HepG2 (cell line): ENCODE measurements at regions not wholly inside any gene's neighbourhood (a gene's known extent, or its start where the extent isn't known, plus 50 kb on each side); places are given as distances from the start of the nearest gene placed in this dataset.
"Not testable (repeated sequence)": the region's sequence is repeated elsewhere in the genome, so short reads cannot be mapped to it uniquely, and the experiment has no call there.

ENCODE experiments used
- ATAC-seq: fragments of 200-7000 bp; cut with Tn5 transposase; 3 replicates; pipeline ENCODE4 v1.9.1; 2020; ENCODE audit warnings: mild to moderate bottlenecking, moderate library complexity
- BruUV-seq: library from RNA; stranded (reverse); fragments of 400-500 nt; replicated peaks from 2 replicates; lab custom pipeline; 2021; lab: Mats Ljungman, UMichigan
- CTCF ChIA-PET: fragments of 300-600 bp; formaldehyde crosslinking; extraction: SDS; loops from one replicate; lab custom pipeline; 2021; ENCODE audit warnings: low total read pairs, inconsistent platforms, low intra/inter-chr PET ratio; lab: Yijun Ruan, JAX
- POLR2A ChIA-PET: fragments of 350-600 bp; sonication (Branson Sonifier 250); formaldehyde crosslinking; loops from one replicate; lab custom pipeline; 2020; ENCODE audit warnings: antibody characterized with exemption, inconsistent platforms; lab: Yijun Ruan, JAX
- DNase-seq: peaks from one replicate; pipeline ENCODE4 v3.0.0-alpha.2; 2015; ENCODE audit warnings: low spot score
- FAIRE-seq: peaks from 3 replicates; lab custom pipeline; 2011; peaks lifted over from hg19 to GRCh38; lab: Jason Lieb, UNC
- H2AFZ ChIP-seq: one replicate; pipeline ENCODE4 v1.6.1; 2011; ENCODE audit warnings: low read length, inconsistent platforms
- H3K27ac ChIP-seq: fragments of 300-600 bp; 3 replicates; pipeline ENCODE4 v1.8.0; 2011; ENCODE audit warnings: mixed run types, mild to moderate bottlenecking, mixed read lengths, low read length, inconsistent platforms; ENCODE audit not compliant: insufficient read depth; ENCODE audit errors: extremely low read length
- H3K27me3 ChIP-seq, 2 experiments: fragments of 200-600 bp in 1 of 2; 2 replicates in 1 of 2; 3 replicates in 1 of 2; pipeline versions ENCODE4 v1.6.0 to v1.8.0; 2011; ENCODE audit warnings: low read length in 2 of 2, mild to moderate bottlenecking in 2 of 2, moderate library complexity in 2 of 2, inconsistent platforms in 1 of 2; ENCODE audit not compliant: insufficient read depth in 2 of 2, control insufficient read depth in 1 of 2
- H3K36me3 ChIP-seq, 2 experiments: fragments of 200-600 bp in 1 of 2; replicated peaks in 1 of 2; 2 replicates in 1 of 2; 3 replicates in 1 of 2; pipeline versions ENCODE4 v1.5.1 to v1.8.0; 2011; ENCODE audit warnings: low read length in 2 of 2, inconsistent platforms in 1 of 2; ENCODE audit not compliant: insufficient read depth in 2 of 2, control insufficient read depth in 1 of 2
- H3K4me1 ChIP-seq: 2 replicates; pipeline ENCODE4 v1.5.1; 2012; ENCODE audit warnings: low read length, inconsistent platforms; ENCODE audit not compliant: insufficient read depth
- H3K4me2 ChIP-seq: 2 replicates; pipeline ENCODE4 v1.6.0; 2011; ENCODE audit warnings: low read depth, low read length, inconsistent platforms
- H3K4me3 ChIP-seq, 3 experiments: fragments of 200-600 bp in 1 of 3; sonication (generic), shearing (Covaris generic) in 1 of 3; replicated peaks in 1 of 3; 2 replicates each; pipeline ENCODE4 v1.5.1; 2011 to 2016; ENCODE audit warnings: low read length in 3 of 3, inconsistent platforms in 2 of 3, low read depth in 2 of 3, mild to moderate bottlenecking in 2 of 3, control low read depth in 1 of 3, mixed read lengths in 1 of 3; ENCODE audit not compliant: insufficient read depth in 1 of 3
- H3K79me2 ChIP-seq: one replicate; pipeline ENCODE4 v1.6.1; 2011; ENCODE audit warnings: low read length, inconsistent platforms; ENCODE audit not compliant: insufficient read depth
- H3K9ac ChIP-seq: 2 replicates; pipeline ENCODE4 v1.6.0; 2011; ENCODE audit warnings: mild to moderate bottlenecking, low read depth, low read length, inconsistent platforms; ENCODE audit not compliant: insufficient read depth
- H3K9me3 ChIP-seq: 2 replicates; pipeline ENCODE4 v1.5.1; 2012; ENCODE audit warnings: mild to moderate bottlenecking, low read length
- H4K20me1 ChIP-seq: 2 replicates; pipeline ENCODE4 v1.6.0; 2011; ENCODE audit warnings: inconsistent platforms, mild to moderate bottlenecking, low read length, moderate library complexity; ENCODE audit not compliant: insufficient read depth
- CEBPB ChIP-seq: IDR thresholded peaks from 2 replicates; pipeline ENCODE4 v1.6.1; 2011; ENCODE audit warnings: low read depth, low read length, improper control_type of control experiment, borderline replicate concordance
- MAFK ChIP-seq, 2 experiments: IDR thresholded peaks in 1 of 2; conservative IDR thresholded peaks in 1 of 2; 2 replicates each; pipeline ENCODE4 v1.6.1; 2011; ENCODE audit warnings: improper control_type of control experiment in 2 of 2, low read length in 2 of 2
- MED8 ChIP-seq: sonication (generic); formaldehyde crosslinking; IDR thresholded peaks from 2 replicates; pipeline ENCODE4 v1.8.1; 2023; ENCODE audit warnings: mild to moderate bottlenecking, missing genetic modification reagents; ENCODE audit not compliant: insufficient replicate concordance
- NCOA1 ChIP-seq: sonication (generic); formaldehyde crosslinking; IDR thresholded peaks from 2 replicates; pipeline ENCODE4 v1.9.0; 2021; ENCODE audit warnings: missing genetic modification reagents
- ZFP36 ChIP-seq: fragments of 150-350 bp; IDR thresholded peaks from 2 replicates; pipeline ENCODE4 v1.6.1; 2018; ENCODE audit warnings: borderline replicate concordance, low read length, low read depth; ENCODE audit not compliant: partially characterized antibody
- ZNF432 ChIP-seq: sonication (generic); formaldehyde crosslinking; IDR thresholded peaks from 2 replicates; pipeline ENCODE4 v1.5.0; 2020; ENCODE audit warnings: missing genetic modification reagents, mild to moderate bottlenecking, borderline replicate concordance
- ZNF501 ChIP-seq: sonication (generic); formaldehyde crosslinking; IDR thresholded peaks from 2 replicates; pipeline ENCODE4 v1.5.1; 2020; ENCODE audit warnings: mild to moderate bottlenecking, moderate library complexity, missing genetic modification reagents
- WGBS: methylation state at CpG from one replicate; pipeline ENCODE4 v1.1.6; 2017; ENCODE audit warnings: low lambda C conversion rate; 5-methylcytosine and 5-hydroxymethylcytosine counted together
- in situ Hi-C: cut with HindIII; loops from 2 replicates; pipeline ENCODE4 v1.10.0; 2017; ENCODE audit warnings: low pct_unique_long_range_greater_than_20kb; ENCODE audit not compliant: extremely low pct_ligation_motif_present
- intact Hi-C: fragments of 100-400 bp; cut with micrococcal nuclease; formaldehyde crosslinking; loops from one replicate; pipeline ENCODE4 v1.10.0; 2022; ENCODE audit not compliant: unreplicated experiment
- TF ChIP-seq, protein P1 (sequence below): sonication (generic); formaldehyde crosslinking; IDR thresholded peaks from 2 replicates; pipeline ENCODE4 v1.8.1; 2023; ENCODE audit warnings: mild to moderate bottlenecking, missing genetic modification reagents
- TF ChIP-seq, protein P2 (sequence below): sonication (generic); formaldehyde crosslinking; IDR thresholded peaks from 2 replicates; pipeline ENCODE4 v1.4.0; 2020; ENCODE audit warnings: missing genetic modification reagents
- TF ChIP-seq, protein P3 (sequence below), 2 experiments: IDR thresholded peaks; 2 replicates each; pipeline ENCODE4 v1.6.1; 2011 to 2012; ENCODE audit warnings: low read length in 2 of 2, borderline replicate concordance in 1 of 2, low read depth in 1 of 2, mild to moderate bottlenecking in 1 of 2, moderate library complexity in 1 of 2

DNA sequence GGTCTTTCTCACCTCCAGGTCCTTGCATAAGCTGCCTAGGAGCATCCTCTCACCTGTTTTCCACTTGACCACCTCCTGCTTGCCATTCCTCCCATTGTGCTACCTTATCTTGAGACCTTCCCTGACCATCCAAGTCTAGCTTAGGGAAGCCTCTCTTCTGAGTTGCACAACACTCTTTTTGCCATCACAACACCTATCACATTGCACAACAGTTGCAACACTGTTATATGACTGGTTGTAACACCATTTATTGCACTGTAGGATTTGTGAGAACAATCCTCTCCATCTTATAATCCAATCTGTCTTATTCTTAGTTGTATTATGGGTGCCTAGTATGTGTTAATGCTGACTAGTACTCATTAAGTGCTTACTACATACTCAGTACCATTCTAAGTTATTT, 488.7 kb downstream of the OMA1 start (continued):
- TF ChIP-seq, protein P1, sequence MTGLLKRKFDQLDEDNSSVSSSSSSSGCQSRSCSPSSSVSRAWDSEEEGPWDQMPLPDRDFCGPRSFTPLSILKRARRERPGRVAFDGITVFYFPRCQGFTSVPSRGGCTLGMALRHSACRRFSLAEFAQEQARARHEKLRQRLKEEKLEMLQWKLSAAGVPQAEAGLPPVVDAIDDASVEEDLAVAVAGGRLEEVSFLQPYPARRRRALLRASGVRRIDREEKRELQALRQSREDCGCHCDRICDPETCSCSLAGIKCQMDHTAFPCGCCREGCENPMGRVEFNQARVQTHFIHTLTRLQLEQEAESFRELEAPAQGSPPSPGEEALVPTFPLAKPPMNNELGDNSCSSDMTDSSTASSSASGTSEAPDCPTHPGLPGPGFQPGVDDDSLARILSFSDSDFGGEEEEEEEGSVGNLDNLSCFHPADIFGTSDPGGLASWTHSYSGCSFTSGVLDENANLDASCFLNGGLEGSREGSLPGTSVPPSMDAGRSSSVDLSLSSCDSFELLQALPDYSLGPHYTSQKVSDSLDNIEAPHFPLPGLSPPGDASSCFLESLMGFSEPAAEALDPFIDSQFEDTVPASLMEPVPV (CRISPR knock-in tag) = no peak
- peak in 1 of 2 experiments; percentile 40; a peak in 2 of 4 replicates for TF ChIP-seq MAFK (conservative IDR thresholded peaks at IDR 0.05 in 1 of 2, IDR thresholded peaks at IDR 0.05 in 1 of 2; ENCODE audit: low read length in 2 of 2)
- TF ChIP-seq, protein P2, sequence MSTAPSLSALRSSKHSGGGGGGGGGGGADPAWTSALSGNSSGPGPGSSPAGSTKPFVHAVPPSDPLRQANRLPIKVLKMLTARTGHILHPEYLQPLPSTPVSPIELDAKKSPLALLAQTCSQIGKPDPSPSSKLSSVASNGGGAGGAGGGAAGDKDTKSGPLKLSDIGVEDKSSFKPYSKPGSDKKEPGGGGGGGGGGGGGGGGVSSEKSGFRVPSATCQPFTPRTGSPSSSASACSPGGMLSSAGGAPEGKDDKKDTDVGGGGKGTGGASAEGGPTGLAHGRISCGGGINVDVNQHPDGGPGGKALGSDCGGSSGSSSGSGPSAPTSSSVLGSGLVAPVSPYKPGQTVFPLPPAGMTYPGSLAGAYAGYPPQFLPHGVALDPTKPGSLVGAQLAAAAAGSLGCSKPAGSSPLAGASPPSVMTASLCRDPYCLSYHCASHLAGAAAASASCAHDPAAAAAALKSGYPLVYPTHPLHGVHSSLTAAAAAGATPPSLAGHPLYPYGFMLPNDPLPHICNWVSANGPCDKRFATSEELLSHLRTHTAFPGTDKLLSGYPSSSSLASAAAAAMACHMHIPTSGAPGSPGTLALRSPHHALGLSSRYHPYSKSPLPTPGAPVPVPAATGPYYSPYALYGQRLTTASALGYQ (CRISPR knock-in tag) = no peak
- no peak for TF ChIP-seq MED8 (CRISPR knock-in tag)
- TF ChIP-seq, protein P3, sequence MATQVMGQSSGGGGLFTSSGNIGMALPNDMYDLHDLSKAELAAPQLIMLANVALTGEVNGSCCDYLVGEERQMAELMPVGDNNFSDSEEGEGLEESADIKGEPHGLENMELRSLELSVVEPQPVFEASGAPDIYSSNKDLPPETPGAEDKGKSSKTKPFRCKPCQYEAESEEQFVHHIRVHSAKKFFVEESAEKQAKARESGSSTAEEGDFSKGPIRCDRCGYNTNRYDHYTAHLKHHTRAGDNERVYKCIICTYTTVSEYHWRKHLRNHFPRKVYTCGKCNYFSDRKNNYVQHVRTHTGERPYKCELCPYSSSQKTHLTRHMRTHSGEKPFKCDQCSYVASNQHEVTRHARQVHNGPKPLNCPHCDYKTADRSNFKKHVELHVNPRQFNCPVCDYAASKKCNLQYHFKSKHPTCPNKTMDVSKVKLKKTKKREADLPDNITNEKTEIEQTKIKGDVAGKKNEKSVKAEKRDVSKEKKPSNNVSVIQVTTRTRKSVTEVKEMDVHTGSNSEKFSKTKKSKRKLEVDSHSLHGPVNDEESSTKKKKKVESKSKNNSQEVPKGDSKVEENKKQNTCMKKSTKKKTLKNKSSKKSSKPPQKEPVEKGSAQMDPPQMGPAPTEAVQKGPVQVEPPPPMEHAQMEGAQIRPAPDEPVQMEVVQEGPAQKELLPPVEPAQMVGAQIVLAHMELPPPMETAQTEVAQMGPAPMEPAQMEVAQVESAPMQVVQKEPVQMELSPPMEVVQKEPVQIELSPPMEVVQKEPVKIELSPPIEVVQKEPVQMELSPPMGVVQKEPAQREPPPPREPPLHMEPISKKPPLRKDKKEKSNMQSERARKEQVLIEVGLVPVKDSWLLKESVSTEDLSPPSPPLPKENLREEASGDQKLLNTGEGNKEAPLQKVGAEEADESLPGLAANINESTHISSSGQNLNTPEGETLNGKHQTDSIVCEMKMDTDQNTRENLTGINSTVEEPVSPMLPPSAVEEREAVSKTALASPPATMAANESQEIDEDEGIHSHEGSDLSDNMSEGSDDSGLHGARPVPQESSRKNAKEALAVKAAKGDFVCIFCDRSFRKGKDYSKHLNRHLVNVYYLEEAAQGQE (IDR thresholded peaks at IDR 0.05; ENCODE audit: borderline replicate concordance in 1 of 2, low read depth in 1 of 2, low read length in 2 of 2) = no peak
- no peak for TF ChIP-seq ZNF432 (CRISPR knock-in tag)
- TF ChIP-seq CEBPB = peak; percentile 82
- TF ChIP-seq ZFP36 = no peak
- TF ChIP-seq ZNF501 (CRISPR knock-in tag) = no peak
- no peak for TF ChIP-seq NCOA1 (CRISPR knock-in tag)

GRCh38 chr1:58051187-58051586, 495.3 kb downstream of the OMA1 start:
- H2AFZ ChIP-seq, H3K4me1 ChIP-seq, intact Hi-C loops, DNase-seq, H3K36me3 ChIP-seq, H3K79me2 ChIP-seq, in situ Hi-C loops, ATAC-seq, BruUV-seq, H3K4me3 ChIP-seq, H4K20me1 ChIP-seq, H3K4me2 ChIP-seq, H3K9ac ChIP-seq, H3K27me3 ChIP-seq, FAIRE-seq, POLR2A ChIA-PET, H3K27ac ChIP-seq, CTCF ChIA-PET, H3K9me3 ChIP-seq: not testable (repeated sequence)
- 55% methylated on average over 2 of the region's 2 CpGs for WGBS
